ENCODE measurements at regions not wholly inside any gene's neighbourhood (a gene's known extent, or its start where the extent isn't known, plus 50 kb on each side); places are given as distances from the start of the nearest gene placed in this dataset.
"Not testable (repeated sequence)": the region's sequence is repeated elsewhere in the genome, so short reads cannot be mapped to it uniquely, and the experiment has no call there.

DNA sequence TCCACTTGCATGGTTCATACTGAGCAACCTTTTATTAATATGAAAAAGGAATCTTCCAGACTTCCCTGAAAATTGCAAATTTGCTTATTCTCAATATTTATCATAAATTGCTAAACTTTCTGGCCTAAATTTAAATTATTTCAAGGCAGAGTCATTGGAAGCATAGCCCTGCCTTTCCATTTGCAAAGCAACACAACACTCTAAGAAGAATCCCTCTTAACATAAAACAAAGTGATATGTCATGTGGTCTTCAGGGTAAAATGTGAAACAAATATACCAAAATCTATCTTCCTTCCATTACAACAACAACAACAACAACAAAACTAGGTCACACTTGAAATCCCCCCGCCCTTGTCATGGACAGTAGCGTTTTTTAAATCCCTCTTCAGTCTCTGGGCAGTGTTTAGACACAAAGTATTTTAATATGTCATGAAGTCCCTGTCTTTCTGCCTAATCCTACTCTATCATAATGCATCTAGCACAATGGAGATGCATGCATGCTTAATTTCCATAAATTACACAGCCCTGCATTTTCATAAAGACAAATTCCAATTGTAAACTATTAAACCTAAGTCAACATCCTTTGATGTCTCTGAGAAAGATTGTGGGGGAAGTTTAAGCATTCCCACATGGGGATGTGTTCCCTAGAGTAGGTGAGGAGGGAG lies 668.9 kb upstream of the LCORL start:
- H3K27me3 ChIP-seq (ENCODE audit: control insufficient read depth in 1 of 2, insufficient read depth in 2 of 2, low read length in 2 of 2), result no peaks in the 10 kb centered on the region
- no peak overlapping the region for H3K27ac ChIP-seq (ENCODE audit: low read length)
- H3K9me3 ChIP-seq (ENCODE audit: control insufficient read depth in 2 of 2, low read length in 2 of 2), result no peaks in the 10 kb centered on the region
- H3K9ac ChIP-seq (ENCODE audit: low read length in 2 of 2), result no peak overlapping the region
- H3K4me1 ChIP-seq (ENCODE audit: control insufficient read depth, insufficient read depth, low read length), result no peaks in the 10 kb centered on the region
- no peak overlapping the region for H3K4me3 ChIP-seq (ENCODE audit: low read length in 2 of 2)
- no peaks in the 10 kb centered on the region for H3K36me3 ChIP-seq (ENCODE audit: control insufficient read depth in 2 of 2, insufficient read depth in 2 of 2, low read length in 2 of 2)

DNA sequence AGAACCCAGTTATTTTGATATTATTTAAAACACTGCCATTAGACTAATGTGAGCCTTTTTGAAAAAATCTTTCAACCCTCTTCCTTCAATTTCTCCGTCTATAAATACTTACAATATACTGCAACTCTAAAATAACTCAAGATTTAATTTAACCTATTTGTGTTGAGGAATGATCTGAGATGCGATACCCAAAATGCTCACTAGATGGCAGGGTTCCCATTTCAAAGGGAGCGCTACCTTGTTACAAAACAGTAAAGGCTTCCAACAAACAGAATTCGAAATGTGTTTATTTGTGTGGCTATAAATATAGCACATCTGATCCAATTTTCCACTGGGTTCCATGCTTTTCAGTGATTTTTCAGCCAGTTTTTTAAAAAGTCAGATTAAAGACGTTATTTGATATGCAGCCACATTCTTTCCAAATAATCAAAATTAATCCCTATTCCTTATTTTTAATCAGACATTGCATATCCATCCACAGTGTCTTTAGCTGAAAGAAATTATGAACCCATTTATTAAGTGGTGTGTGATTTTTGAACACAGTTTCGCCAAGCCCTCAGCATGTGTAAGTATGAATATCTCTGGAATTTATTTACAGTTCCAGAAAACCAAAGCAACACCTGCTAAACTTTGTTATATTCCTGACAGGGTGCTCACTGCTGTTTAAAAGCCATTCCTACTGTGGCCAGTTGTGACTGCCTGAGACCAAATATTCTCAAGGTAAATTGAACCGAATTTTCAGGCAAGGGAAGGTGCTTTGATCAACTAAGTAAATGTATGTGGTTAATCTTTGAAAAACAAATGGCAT lies 668.0 kb upstream of the LCORL start:
- no peaks in the 10 kb centered on the region for H3K4me1 ChIP-seq (ENCODE audit: control insufficient read depth, insufficient read depth, low read length)
- no peak overlapping the region for H3K4me3 ChIP-seq (ENCODE audit: low read length in 2 of 2)
- no peaks in the 10 kb centered on the region for H3K9me3 ChIP-seq (ENCODE audit: control insufficient read depth in 2 of 2, low read length in 2 of 2)
- H3K9ac ChIP-seq (ENCODE audit: low read length in 2 of 2), result no peak overlapping the region
- no peaks in the 10 kb centered on the region for H3K27me3 ChIP-seq (ENCODE audit: control insufficient read depth in 1 of 2, insufficient read depth in 2 of 2, low read length in 2 of 2)
- H3K36me3 ChIP-seq (ENCODE audit: control insufficient read depth in 2 of 2, insufficient read depth in 2 of 2, low read length in 2 of 2), result no peaks in the 10 kb centered on the region
- H3K27ac ChIP-seq (ENCODE audit: low read length), result no peak overlapping the region

DNA sequence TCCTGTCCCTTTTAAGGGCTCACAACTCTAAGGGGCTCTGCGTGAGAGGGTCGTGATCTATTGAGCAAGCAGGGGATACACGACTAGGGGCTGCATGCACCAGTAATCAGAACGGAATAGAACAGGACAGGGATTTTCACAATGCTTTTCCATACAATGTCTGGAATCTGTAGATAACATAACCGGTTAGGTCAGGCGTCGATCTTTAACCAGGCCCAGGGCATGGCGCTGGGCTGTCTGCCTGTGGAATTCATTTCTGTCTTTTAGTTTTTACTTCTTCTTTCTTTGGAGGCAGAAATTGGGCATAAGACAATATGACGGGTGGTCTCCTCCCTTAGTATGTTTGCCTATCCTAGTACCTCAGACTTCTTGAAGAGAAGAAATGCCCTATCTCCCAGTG lies 666.8 kb upstream of the LCORL start:
- not testable (repeated sequence) for H3K9me3 ChIP-seq (ENCODE audit: control insufficient read depth in 2 of 2, low read length in 2 of 2); H3K9ac ChIP-seq (ENCODE audit: low read length in 2 of 2); H3K27ac ChIP-seq (ENCODE audit: low read length)

DNA sequence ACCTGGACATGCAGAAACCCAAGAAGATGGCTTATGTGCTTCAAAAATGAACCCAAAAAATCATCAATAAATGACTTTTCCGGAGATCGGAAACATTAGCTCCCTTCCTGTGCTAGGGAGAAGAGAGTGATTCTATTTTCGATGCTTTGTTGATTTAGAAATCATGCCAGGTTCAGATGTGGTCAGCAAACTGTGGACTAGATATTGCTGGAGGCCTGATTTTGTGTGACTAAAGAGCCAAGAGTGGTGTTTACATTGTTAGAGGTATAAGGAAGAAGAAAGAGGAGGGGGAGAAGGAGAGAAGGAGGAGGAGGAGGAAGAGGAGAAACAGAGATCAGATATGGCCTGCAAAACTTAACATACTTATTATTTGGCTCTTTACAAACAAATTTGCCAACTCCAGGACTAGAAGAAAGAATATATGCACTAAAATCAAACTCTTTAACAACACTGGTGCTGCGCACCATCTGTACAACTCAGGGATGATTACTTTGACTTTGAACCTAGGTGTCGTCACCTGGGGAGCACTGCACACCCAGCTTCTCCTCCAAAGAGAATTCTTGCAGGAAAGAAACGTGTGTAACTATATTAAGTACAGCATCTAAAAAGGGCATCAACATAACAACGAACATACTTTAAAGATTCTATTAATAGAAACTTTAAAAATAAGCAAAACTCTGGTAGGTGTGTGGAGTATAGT lies 664.9 kb upstream of the LCORL start:
- no peak overlapping the region for H3K27ac ChIP-seq (ENCODE audit: low read length)
- H3K4me1 ChIP-seq (ENCODE audit: control insufficient read depth, insufficient read depth, low read length), result no peaks in the 10 kb centered on the region
- no peaks in the 10 kb centered on the region for H3K9me3 ChIP-seq (ENCODE audit: control insufficient read depth in 2 of 2, low read length in 2 of 2)
- H3K4me3 ChIP-seq (ENCODE audit: low read length in 2 of 2), result no peak overlapping the region
- no peaks in the 10 kb centered on the region for H3K36me3 ChIP-seq (ENCODE audit: control insufficient read depth in 2 of 2, insufficient read depth in 2 of 2, low read length in 2 of 2)
- H3K9ac ChIP-seq (ENCODE audit: low read length in 2 of 2), result no peak overlapping the region
- no peaks in the 10 kb centered on the region for H3K27me3 ChIP-seq (ENCODE audit: control insufficient read depth in 1 of 2, insufficient read depth in 2 of 2, low read length in 2 of 2)

More for the DNA sequence above, 666.8 kb upstream of the LCORL start:
- H3K4me3 ChIP-seq (ENCODE audit: low read length in 2 of 2); H3K36me3 ChIP-seq (ENCODE audit: control insufficient read depth in 2 of 2, insufficient read depth in 2 of 2, low read length in 2 of 2); H3K4me1 ChIP-seq (ENCODE audit: control insufficient read depth, insufficient read depth, low read length); H3K27me3 ChIP-seq (ENCODE audit: control insufficient read depth in 1 of 2, insufficient read depth in 2 of 2, low read length in 2 of 2): not testable (repeated sequence)

DNA sequence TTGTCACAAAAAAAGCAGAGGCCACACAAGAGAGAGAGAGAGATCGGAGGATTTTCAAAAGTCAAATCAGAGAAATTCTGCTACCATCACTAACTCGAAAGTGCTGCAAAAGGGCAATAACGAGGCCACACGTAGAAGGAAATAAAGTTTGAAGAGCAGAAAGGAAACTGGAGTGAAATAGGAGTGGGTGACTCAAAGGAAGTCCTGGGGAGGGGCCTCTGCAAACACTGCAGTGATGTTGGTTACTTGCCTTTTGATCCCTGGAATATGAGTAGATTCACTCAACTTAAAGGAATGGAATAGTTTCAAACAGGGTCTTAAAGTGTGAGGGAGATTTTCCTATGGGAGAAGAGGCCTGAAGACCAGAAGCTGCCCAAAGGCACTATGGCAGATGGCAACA lies 663.4 kb upstream of the LCORL start:
- Histone ChIP-seq H3K36me3 (ENCODE audit: control insufficient read depth in 2 of 2, insufficient read depth in 2 of 2, low read length in 2 of 2) (no peaks in the 10 kb centered on the region), H3K9ac (ENCODE audit: low read length in 2 of 2) (no peak overlapping the region), H3K27ac (ENCODE audit: low read length) (no peak overlapping the region), H3K27me3 (ENCODE audit: control insufficient read depth in 1 of 2, insufficient read depth in 2 of 2, low read length in 2 of 2) (no peaks in the 10 kb centered on the region), H3K4me1 (ENCODE audit: control insufficient read depth, insufficient read depth, low read length) (no peaks in the 10 kb centered on the region), H3K9me3 (ENCODE audit: control insufficient read depth in 2 of 2, low read length in 2 of 2) (no peaks in the 10 kb centered on the region), H3K4me3 (ENCODE audit: low read length in 2 of 2) (no peak overlapping the region)

DNA sequence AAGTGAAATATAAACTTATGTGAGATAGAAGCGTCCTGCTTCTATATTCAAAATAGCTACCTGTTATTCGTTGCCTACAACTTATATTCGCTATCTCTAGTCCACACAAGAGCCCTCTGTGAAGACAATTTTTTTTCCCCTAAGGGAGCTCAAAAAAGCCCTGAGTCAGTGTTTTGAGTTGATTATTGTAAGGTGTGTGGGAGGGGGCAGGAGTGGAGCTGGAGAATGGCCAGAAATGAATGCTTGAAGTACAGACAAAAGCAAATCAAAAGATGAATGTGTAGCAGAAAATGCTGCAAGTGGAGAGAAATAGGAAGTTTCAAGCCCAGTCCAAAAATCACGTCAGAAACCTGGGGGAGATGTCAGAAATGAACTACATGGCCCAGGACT lies 655.0 kb upstream of the LCORL start:
- Histone ChIP-seq H3K4me3 (ENCODE audit: low read length in 2 of 2) (no peak overlapping the region), H3K9ac (ENCODE audit: low read length in 2 of 2) (no peak overlapping the region), H3K36me3 (ENCODE audit: control insufficient read depth in 2 of 2, insufficient read depth in 2 of 2, low read length in 2 of 2) (no peaks in the 10 kb centered on the region), H3K27ac (ENCODE audit: low read length) (no peak overlapping the region), H3K27me3 (ENCODE audit: control insufficient read depth in 1 of 2, insufficient read depth in 2 of 2, low read length in 2 of 2) (no peaks in the 10 kb centered on the region), H3K9me3 (ENCODE audit: control insufficient read depth in 2 of 2, low read length in 2 of 2) (no peaks in the 10 kb centered on the region), H3K4me1 (ENCODE audit: control insufficient read depth, insufficient read depth, low read length) (no peaks in the 10 kb centered on the region)

DNA sequence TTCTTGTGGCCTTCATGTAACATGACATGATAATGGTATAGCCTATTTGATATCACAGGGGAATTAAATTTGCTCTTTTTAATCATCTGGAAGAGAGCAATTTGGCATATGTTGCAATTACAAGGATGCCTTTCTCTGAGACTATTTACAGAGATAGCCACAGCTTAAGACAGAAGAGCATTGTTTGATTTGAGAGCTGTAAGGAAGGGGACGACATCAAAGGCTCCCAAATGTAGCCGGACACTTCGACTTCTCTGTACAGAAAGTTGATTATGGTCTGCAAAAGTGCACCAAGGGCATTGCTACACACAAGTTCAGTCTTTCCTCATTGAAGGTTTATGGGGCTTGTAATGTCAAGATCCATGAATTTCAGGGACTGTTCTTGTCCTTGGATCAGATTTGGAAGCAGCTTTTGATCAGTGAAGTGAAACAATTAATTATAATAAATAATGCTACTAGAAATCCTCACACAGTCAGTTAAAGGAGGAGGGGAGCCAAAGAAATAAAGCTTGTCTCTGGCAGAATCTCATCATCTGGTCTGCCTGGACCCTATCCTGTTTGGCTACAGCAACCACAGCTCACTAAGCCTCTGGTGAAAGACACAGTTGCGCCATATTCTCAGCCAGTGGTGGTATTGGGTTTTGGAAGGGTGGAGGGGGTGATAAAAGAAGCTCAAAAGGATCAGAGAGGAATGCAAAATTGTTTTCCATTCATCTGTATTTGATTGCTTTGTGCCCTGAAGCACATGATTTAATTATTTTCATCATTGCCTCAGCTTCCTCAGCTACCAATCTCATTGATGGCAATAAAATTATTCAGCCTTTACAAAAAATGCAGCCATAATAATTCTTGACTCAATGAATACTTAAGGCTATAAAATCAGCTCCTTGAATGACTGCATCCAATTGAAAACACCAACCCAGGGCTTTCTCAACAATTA lies 654.3 kb upstream of the LCORL start:
- Histone ChIP-seq H3K4me1 (ENCODE audit: control insufficient read depth, insufficient read depth, low read length) (no peaks in the 10 kb centered on the region), H3K9ac (ENCODE audit: low read length in 2 of 2) (no peak overlapping the region), H3K9me3 (ENCODE audit: control insufficient read depth in 2 of 2, low read length in 2 of 2) (no peaks in the 10 kb centered on the region), H3K27me3 (ENCODE audit: control insufficient read depth in 1 of 2, insufficient read depth in 2 of 2, low read length in 2 of 2) (no peaks in the 10 kb centered on the region), H3K27ac (ENCODE audit: low read length) (no peak overlapping the region), H3K36me3 (ENCODE audit: control insufficient read depth in 2 of 2, insufficient read depth in 2 of 2, low read length in 2 of 2) (no peaks in the 10 kb centered on the region), H3K4me3 (ENCODE audit: low read length in 2 of 2) (no peak overlapping the region)

DNA sequence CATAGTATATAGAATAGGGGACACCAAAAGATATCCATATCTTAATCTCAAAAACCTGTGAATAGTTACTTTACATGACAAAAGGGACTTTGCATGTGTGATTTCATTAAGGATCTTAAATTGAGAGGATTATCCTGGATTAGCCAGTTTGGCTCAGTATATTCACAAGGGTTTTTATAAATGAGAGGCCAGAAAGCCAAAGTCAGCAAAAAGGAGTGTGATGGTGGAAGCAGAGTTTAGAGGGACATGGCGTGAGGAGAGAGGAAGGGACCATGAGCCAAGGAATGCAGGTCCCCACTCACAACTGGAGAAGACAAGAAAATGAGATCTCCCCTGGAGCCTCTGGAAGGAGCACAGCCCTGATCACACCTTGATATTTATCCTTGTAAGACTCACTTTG lies 648.5 kb upstream of the LCORL start:
- H3K36me3 ChIP-seq (ENCODE audit: control insufficient read depth in 2 of 2, insufficient read depth in 2 of 2, low read length in 2 of 2), result no peaks in the 10 kb centered on the region
- no peaks in the 10 kb centered on the region for H3K4me1 ChIP-seq (ENCODE audit: control insufficient read depth, insufficient read depth, low read length)
- H3K27ac ChIP-seq (ENCODE audit: low read length), result no peak overlapping the region
- no peaks in the 10 kb centered on the region for H3K27me3 ChIP-seq (ENCODE audit: control insufficient read depth in 1 of 2, insufficient read depth in 2 of 2, low read length in 2 of 2)
- H3K4me3 ChIP-seq (ENCODE audit: low read length in 2 of 2), result no peak overlapping the region
- H3K9ac ChIP-seq (ENCODE audit: low read length in 2 of 2), result no peak overlapping the region
- no peaks in the 10 kb centered on the region for H3K9me3 ChIP-seq (ENCODE audit: control insufficient read depth in 2 of 2, low read length in 2 of 2)

DNA sequence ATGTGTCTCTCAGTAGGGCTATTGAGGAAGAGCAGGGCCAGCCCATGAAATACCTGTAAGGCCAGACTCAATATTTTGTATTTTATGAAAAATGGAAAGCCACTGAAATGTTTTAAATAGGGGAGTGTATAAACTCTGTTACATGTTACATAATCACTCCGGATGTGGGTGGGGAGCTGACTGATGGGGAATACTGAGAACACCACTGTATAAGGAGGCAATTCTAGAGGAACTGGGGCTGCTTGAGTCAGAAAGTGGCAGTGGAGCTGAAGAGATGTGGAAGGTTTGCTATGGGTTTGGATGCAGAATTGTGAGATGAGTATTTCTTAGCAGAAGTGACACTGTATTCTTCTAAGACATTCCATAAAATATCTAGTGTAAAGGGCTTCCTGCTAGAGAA lies 647.8 kb upstream of the LCORL start:
- Histone ChIP-seq H3K4me1 (ENCODE audit: control insufficient read depth, insufficient read depth, low read length) (no peaks in the 10 kb centered on the region), H3K36me3 (ENCODE audit: control insufficient read depth in 2 of 2, insufficient read depth in 2 of 2, low read length in 2 of 2) (no peaks in the 10 kb centered on the region), H3K4me3 (ENCODE audit: low read length in 2 of 2) (no peak overlapping the region), H3K9me3 (ENCODE audit: control insufficient read depth in 2 of 2, low read length in 2 of 2) (no peaks in the 10 kb centered on the region), H3K27ac (ENCODE audit: low read length) (no peak overlapping the region), H3K27me3 (ENCODE audit: control insufficient read depth in 1 of 2, insufficient read depth in 2 of 2, low read length in 2 of 2) (no peaks in the 10 kb centered on the region), H3K9ac (ENCODE audit: low read length in 2 of 2) (no peak overlapping the region)

DNA sequence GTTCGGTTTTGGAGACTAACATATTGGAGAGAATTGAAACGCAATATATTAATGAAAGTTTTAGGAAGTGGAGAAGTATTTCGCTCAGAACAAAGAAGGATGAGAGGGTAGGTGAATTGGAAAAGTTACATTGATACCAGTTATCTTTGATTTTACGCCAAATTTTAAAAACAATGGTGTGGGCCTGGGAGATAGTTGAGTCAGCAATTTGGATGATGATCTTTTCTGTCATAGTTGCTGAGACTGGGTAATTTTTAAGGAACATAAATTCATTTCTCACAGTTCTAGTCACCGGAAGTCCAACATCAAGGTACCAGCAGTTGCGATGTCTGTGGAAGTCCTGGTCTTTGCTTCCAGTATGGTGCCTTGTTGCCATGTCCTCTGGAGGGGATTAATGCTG lies 644.8 kb upstream of the LCORL start:
- Histone ChIP-seq H3K9ac (ENCODE audit: low read length in 2 of 2) (no peak overlapping the region), H3K36me3 (ENCODE audit: control insufficient read depth in 2 of 2, insufficient read depth in 2 of 2, low read length in 2 of 2) (no peaks in the 10 kb centered on the region)

More for the DNA sequence above, 644.8 kb upstream of the LCORL start:
- Histone ChIP-seq H3K27ac (ENCODE audit: low read length) (no peak overlapping the region), H3K9me3 (ENCODE audit: control insufficient read depth in 2 of 2, low read length in 2 of 2) (no peaks in the 10 kb centered on the region), H3K4me3 (ENCODE audit: low read length in 2 of 2) (no peak overlapping the region), H3K27me3 (ENCODE audit: control insufficient read depth in 1 of 2, insufficient read depth in 2 of 2, low read length in 2 of 2) (no peaks in the 10 kb centered on the region), H3K4me1 (ENCODE audit: control insufficient read depth, insufficient read depth, low read length) (no peaks in the 10 kb centered on the region)
